GM19328 (cell line): ENCODE measurements at regions not wholly inside any gene's neighbourhood (a gene's known extent, or its start where the extent isn't known, plus 50 kb on each side); places are given as distances from the start of the nearest gene placed in this dataset.
"Not testable (repeated sequence)": the region's sequence is repeated elsewhere in the genome, so short reads cannot be mapped to it uniquely, and the experiment has no call there.

Experiments
- ATAC-seq: cut with Tn5 transposase; IDR thresholded peaks from one replicate; pipeline ENCODE4 v1.9.1; 2021; ENCODE audit warnings: mild to moderate bottlenecking, moderate library complexity; ENCODE audit not compliant: unreplicated experiment

- not testable (repeated sequence) for ATAC-seq
Measured at GRCh38 chr21:32934068-32934467, 91.7 kb upstream of the OLIG2 start.

- no peak for ATAC-seq
Measured at GRCh38 chr21:32934829-32935228, 90.9 kb upstream of the OLIG2 start.

- ATAC-seq, result no peak
Measured at GRCh38 chr21:32940079-32941014, 85.4 kb upstream of the OLIG2 start.

GRCh38 chr21:32941263-32941662 lies 84.5 kb upstream of the OLIG2 start:
- no peak for ATAC-seq

- ATAC-seq, result no peak
Measured at GRCh38 chr21:32946654-32947053, 79.1 kb upstream of the OLIG2 start.

- ATAC-seq, result no peak
Measured at GRCh38 chr21:32947736-32948135, 78.0 kb upstream of the OLIG2 start.

GRCh38 chr21:32949701-32950100 lies 76.0 kb upstream of the OLIG2 start:
- no peak for ATAC-seq

- no peak for ATAC-seq
Measured at GRCh38 chr21:32951041-32951440, 74.7 kb upstream of the OLIG2 start.

GRCh38 chr21:32954353-32954752 lies 71.4 kb upstream of the OLIG2 start:
- ATAC-seq, result no peak

- ATAC-seq, result no peak
Measured at GRCh38 chr21:32955311-32956060, 70.2 kb upstream of the OLIG2 start.

- ATAC-seq, result no peak
Measured at GRCh38 chr21:32956061-32956656, 69.6 kb upstream of the OLIG2 start.

- ATAC-seq, result no peak
Measured at GRCh38 chr21:32957545-32957944, 68.2 kb upstream of the OLIG2 start.

GRCh38 chr21:32958288-32959002 lies 67.3 kb upstream of the OLIG2 start:
- ATAC-seq, result no peak

GRCh38 chr21:32962268-32962667 lies 63.5 kb upstream of the OLIG2 start:
- ATAC-seq, result no peak

- no peak for ATAC-seq
Measured at GRCh38 chr21:32965129-32965680, 60.5 kb upstream of the OLIG2 start.

GRCh38 chr21:32966120-32966519 lies 59.6 kb upstream of the OLIG2 start:
- no peak for ATAC-seq

- not testable (repeated sequence) for ATAC-seq
Measured at GRCh38 chr21:32968103-32968502, 57.6 kb upstream of the OLIG2 start.

- no peak for ATAC-seq
Measured at GRCh38 chr21:32974653-32975052, 51.1 kb upstream of the OLIG2 start.

- no peak for ATAC-seq
Measured at GRCh38 chr21:32975811-32976431, 49.8 kb upstream of the OLIG2 start.
